DND-41 (cell line): ENCODE measurements at regions not wholly inside any gene's neighbourhood (a gene's known extent, or its start where the extent isn't known, plus 50 kb on each side); places are given as distances from the start of the nearest gene placed in this dataset.

ENCODE experiments used
- CTCF ChIP-seq: IDR thresholded peaks from 2 replicates; pipeline ENCODE4 v1.5.1; 2012; ENCODE audit warnings: borderline replicate concordance, low read length, moderate library complexity, mild to moderate bottlenecking; ENCODE audit not compliant: poor library complexity, severe bottlenecking; ENCODE audit errors: extremely low read depth
- EZH2 ChIP-seq: IDR thresholded peaks from 3 replicates; pipeline ENCODE4 v1.6.1; 2012; ENCODE audit warnings: borderline replicate concordance, low read depth, mild to moderate bottlenecking, moderate library complexity, low read length, inconsistent platforms; ENCODE audit not compliant: severe bottlenecking

GRCh38 chr3:72572489-72573007 is 275.7 kb downstream of the SHQ1 start:
- no peak for TF ChIP-seq CTCF
- TF ChIP-seq EZH2, result no peak
